ENCODE measurements at regions not wholly inside any gene's neighbourhood (a gene's known extent, or its start where the extent isn't known, plus 50 kb on each side); places are given as distances from the start of the nearest gene placed in this dataset.

DNA sequence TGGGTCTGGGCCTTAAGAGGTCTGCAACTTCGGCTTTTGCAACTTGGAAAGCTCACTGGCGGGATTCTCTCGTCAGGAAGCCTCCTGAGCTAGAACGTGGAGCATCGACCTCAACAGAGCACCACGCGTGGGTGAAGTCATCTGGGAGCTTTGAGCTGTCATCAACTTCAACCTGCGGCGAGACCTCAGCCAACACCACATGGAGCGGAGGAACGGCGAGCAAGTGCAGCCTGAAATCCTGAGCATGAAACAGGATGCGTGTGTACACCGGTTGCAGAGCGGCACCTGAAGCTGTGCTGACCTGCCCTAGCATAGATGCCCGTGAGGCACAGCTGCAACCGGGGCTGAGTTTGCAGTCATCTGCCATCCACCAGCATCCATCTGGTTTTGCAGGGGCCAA is 295.7 kb upstream of the SHH start:
- intact Hi-C loops (cut with DNase I): no loop called here
- H3K9me3 ChIP-seq (ENCODE audit: control insufficient read depth, low read length): no peaks in the 10 kb centered on the region
- no peaks in the 10 kb centered on the region for H3K27me3 ChIP-seq (ENCODE audit: control insufficient read depth, insufficient read depth)
- no peak overlapping the region for H3K4me3 ChIP-seq (ENCODE audit: low read length)
- H3K27ac ChIP-seq (ENCODE audit: low read length): no peak overlapping the region
- no peak for DNase-seq
- no peaks in the 10 kb centered on the region for H3K4me1 ChIP-seq (ENCODE audit: control insufficient read depth, insufficient read depth, low read length)
- ATAC-seq: no peak
- 79% methylated on average over 17 of the region's 17 CpGs for WGBS

DNA sequence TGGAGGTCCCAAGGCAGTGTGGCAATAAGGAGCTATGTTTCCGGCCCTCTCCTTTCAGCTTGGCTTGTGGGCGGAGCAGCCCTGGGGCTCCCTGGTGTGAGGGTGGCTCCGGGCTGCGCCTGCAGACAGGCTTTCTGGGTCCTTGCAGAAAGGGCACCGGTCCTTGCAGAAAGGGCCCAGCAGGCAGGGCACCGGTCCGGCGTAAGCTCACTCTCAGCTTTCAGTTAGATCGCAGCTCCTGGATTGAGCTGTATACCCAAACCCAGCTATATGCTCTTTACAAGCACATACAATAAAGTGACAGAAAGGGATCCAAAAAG is 293.8 kb upstream of the SHH start:
- no peak for ATAC-seq
- intact Hi-C loops (cut with DNase I): no loop called here

DNA sequence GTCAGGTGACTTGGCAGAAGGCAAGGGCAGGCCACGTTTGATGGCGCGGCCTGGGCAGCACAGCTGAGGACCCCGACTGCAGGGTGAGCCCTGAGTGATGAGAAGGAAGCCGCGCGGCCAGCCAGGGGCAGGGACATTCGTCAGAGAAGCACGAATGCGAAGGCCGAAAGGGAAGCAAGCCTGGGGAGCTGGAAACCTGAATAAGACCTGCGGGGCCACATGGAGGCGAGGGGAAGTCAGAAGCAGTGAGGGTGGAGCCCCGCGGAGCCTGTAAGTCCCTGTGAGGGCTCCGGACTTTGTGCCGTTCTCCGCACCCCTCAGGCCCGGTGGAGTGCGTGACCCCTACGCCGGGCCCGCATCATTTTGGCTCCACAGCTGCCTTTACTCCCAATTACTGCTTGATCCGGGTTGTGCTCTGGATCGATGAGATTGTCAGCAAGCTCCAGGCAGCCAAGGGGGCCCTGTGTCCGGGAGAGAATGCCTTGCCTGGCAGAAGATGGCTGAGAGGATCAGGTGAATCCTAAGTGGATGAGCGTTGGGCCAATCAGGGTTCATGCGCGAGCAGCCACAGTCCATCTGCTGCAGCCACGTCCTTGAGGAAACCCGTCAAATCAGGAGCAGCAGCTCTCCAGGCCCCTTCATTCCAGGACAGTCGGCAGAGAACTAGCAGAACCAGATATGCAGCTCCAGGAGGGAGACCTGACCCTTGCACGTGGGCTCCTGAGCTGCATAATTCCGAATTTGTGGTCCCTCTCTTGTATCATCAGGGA is 293.3 kb upstream of the SHH start:
- Histone ChIP-seq H3K4me3 (ENCODE audit: low read length) (no peak overlapping the region), H3K27me3 (ENCODE audit: control insufficient read depth, insufficient read depth) (no peaks in the 10 kb centered on the region), H3K4me1 (ENCODE audit: control insufficient read depth, insufficient read depth, low read length) (no peaks in the 10 kb centered on the region), H3K9me3 (ENCODE audit: control insufficient read depth, low read length) (no peaks in the 10 kb centered on the region), H3K27ac (ENCODE audit: low read length) (no peak overlapping the region)
- 80% methylated on average over 34 of the region's 34 CpGs for WGBS
- ATAC-seq (no peak), DNase-seq (no peak)
- intact Hi-C loops (cut with DNase I): no loop called here

More for the DNA sequence above, 293.8 kb upstream of the SHH start:
- H3K27ac ChIP-seq (ENCODE audit: low read length): no peak overlapping the region
- WGBS: 72% methylated on average over 9 of the region's 9 CpGs
- DNase-seq: no peak
- H3K27me3 ChIP-seq (ENCODE audit: control insufficient read depth, insufficient read depth): no peaks in the 10 kb centered on the region
- no peak overlapping the region for H3K4me3 ChIP-seq (ENCODE audit: low read length)
- no peaks in the 10 kb centered on the region for H3K9me3 ChIP-seq (ENCODE audit: control insufficient read depth, low read length)
- H3K4me1 ChIP-seq (ENCODE audit: control insufficient read depth, insufficient read depth, low read length): no peaks in the 10 kb centered on the region

DNA sequence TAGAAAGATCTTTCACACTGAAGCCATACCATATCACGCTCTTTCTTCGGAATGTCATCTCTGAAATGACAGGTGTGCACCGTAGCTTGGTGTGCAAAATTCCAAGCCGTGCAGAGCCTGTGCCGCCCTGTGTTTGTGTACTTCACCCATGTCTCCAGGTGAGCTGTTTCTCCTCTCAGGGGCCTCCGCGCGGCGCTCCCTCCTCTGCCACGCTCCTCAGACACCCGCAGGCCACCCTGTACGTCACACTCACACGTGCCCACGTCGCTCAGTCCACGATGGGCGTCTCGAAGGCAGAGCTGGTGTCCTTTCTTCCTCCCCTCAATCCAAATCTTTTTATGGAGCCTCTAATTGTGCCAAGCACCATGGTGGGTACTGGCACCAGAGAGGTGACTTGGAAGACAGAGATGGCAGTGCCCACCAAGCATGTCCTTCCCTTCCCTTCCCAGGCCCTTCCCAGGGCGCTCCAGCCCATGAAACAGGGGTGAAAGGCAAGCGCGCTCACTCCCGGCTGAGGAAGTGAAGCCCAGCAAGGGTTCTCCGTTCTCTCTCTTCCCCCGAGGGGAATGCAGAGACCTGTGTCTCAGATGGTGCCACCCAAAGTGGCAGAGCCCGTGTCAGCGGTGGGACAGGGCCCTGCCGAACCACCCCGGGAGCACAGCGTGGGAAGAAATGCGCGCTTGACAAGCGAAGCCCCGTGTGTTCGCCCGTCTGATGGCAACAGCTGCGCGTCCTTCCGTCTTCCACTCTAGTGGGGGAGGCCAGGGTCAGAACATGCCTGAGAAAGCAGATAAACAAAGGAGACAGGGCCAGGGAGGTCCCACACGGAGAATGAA is 292.5 kb upstream of the SHH start:
- H3K4me1 ChIP-seq (ENCODE audit: control insufficient read depth, insufficient read depth, low read length): no peaks in the 10 kb centered on the region
- intact Hi-C loops (cut with DNase I): no loop called here
- H3K27me3 ChIP-seq (ENCODE audit: control insufficient read depth, insufficient read depth): no peaks in the 10 kb centered on the region
- ATAC-seq (no peak), DNase-seq (no peak)
- H3K27ac ChIP-seq (ENCODE audit: low read length): no peak overlapping the region
- H3K4me3 ChIP-seq (ENCODE audit: low read length): no peak overlapping the region
- WGBS: 83% methylated on average over 39 of the region's 39 CpGs
- H3K9me3 ChIP-seq (ENCODE audit: control insufficient read depth, low read length): no peaks in the 10 kb centered on the region

DNA sequence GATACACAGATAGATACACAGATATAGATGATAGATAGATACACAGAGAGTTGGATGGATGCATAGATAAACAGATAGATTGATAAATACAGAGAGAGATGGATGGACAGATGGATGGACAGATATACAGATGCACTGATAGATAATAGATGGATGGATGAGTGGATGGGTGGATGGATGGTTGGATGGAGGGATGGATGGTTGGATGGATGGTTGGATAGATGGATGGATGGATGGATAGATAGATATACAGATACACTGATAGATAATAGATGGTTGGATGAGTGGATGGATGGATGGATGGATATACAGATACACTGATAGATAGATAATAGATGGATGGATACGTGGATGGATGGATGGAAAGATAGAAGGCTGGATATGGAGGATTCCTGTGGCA is 290.0 kb upstream of the SHH start:
- no peak overlapping the region for H3K4me3 ChIP-seq (ENCODE audit: low read length)
- 81% methylated on average over 1 of the region's 1 CpG for WGBS
- H3K27ac ChIP-seq (ENCODE audit: low read length): no peak overlapping the region
- no peaks in the 10 kb centered on the region for H3K4me1 ChIP-seq (ENCODE audit: control insufficient read depth, insufficient read depth, low read length)
- H3K27me3 ChIP-seq (ENCODE audit: control insufficient read depth, insufficient read depth): no peaks in the 10 kb centered on the region
- H3K9me3 ChIP-seq (ENCODE audit: control insufficient read depth, low read length): no peaks in the 10 kb centered on the region
- intact Hi-C loops (cut with DNase I): no loop called here
- ATAC-seq: no peak
- DNase-seq: no peak

DNA sequence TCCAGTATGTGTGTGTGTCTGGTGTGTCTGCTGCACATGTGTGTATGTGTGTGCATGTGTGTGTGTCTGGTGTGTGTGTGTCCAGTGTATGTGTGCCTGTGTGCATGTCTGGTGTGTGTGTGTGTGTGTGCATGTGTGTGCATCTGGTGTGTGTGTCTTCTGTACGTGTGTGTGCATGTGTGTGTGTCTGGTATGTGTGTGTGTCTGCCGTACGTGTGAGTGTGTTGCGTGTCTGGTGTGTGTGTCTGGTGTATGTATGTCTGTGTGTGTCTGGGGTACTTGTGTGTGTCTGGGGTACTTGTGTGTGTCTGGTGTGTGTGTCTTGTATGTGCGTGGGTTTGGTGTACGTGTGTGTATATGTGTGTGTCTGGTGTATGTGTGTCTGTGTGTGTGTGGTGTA is 289.1 kb upstream of the SHH start:
- DNase-seq: no peak
- H3K9me3 ChIP-seq (ENCODE audit: control insufficient read depth, low read length): no peaks in the 10 kb centered on the region
- intact Hi-C loops (cut with DNase I): no loop called here
- WGBS: 94% methylated on average over 6 of the region's 6 CpGs
- ATAC-seq: no peak
- no peak overlapping the region for H3K27ac ChIP-seq (ENCODE audit: low read length)
- H3K4me1 ChIP-seq (ENCODE audit: control insufficient read depth, insufficient read depth, low read length): no peaks in the 10 kb centered on the region
- H3K27me3 ChIP-seq (ENCODE audit: control insufficient read depth, insufficient read depth): no peaks in the 10 kb centered on the region
- H3K4me3 ChIP-seq (ENCODE audit: low read length): no peak overlapping the region

DNA sequence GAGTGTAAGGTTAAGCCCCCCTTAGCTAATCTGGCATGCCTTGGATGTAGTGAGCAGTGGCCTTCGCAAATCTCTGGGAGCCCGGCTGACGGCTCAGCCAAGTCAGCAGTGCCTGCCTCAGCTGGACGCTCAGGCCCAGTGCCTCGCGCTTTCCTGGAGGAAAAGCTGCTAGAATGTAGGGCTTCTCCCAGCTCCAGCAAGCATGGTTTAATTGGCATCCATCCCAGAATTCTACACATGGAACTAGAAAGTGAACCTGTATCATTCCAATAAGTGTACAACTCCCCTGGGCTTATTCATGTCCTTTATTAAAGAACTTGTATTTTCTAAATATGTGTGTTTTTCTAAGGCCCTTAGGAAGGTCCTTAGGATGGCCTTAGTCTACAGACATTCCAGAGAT is 287.8 kb upstream of the SHH start:
- intact Hi-C loops (cut with DNase I): no loop called here
- ATAC-seq (no peak), DNase-seq (no peak)
- Histone ChIP-seq H3K9me3 (ENCODE audit: control insufficient read depth, low read length) (no peaks in the 10 kb centered on the region), H3K4me1 (ENCODE audit: control insufficient read depth, insufficient read depth, low read length) (no peaks in the 10 kb centered on the region), H3K4me3 (ENCODE audit: low read length) (no peak overlapping the region), H3K27ac (ENCODE audit: low read length) (no peak overlapping the region), H3K27me3 (ENCODE audit: control insufficient read depth, insufficient read depth) (no peaks in the 10 kb centered on the region)
- 47% methylated on average over 6 of the region's 6 CpGs for WGBS

DNA sequence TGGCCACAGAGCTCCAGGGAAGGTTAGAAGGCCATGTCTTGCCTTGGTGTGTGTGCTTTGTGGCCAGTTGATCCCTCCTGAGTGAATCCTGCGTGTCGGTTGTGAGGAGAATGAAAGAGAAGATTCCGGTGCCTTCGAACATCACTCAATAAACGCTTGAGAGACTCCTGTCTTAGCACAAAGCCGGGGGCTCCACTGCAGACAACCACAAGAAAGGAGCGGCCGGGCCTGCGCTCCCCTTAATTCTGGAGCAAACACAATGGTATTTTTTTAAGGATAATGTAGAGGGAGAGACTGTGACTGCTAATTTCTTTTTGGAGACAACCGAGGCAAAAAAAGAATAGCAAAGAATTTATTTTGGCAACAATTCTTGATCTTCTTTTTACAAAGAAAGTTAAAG is 286.8 kb upstream of the SHH start:
- no peak overlapping the region for H3K27ac ChIP-seq (ENCODE audit: low read length)
- ATAC-seq: no peak
- H3K9me3 ChIP-seq (ENCODE audit: control insufficient read depth, low read length): no peaks in the 10 kb centered on the region
- no peak for DNase-seq
- no peaks in the 10 kb centered on the region for H3K27me3 ChIP-seq (ENCODE audit: control insufficient read depth, insufficient read depth)
- no peaks in the 10 kb centered on the region for H3K4me1 ChIP-seq (ENCODE audit: control insufficient read depth, insufficient read depth, low read length)
- intact Hi-C loops (cut with DNase I): no loop called here
- WGBS: 85% methylated on average over 10 of the region's 10 CpGs
- no peak overlapping the region for H3K4me3 ChIP-seq (ENCODE audit: low read length)

DNA sequence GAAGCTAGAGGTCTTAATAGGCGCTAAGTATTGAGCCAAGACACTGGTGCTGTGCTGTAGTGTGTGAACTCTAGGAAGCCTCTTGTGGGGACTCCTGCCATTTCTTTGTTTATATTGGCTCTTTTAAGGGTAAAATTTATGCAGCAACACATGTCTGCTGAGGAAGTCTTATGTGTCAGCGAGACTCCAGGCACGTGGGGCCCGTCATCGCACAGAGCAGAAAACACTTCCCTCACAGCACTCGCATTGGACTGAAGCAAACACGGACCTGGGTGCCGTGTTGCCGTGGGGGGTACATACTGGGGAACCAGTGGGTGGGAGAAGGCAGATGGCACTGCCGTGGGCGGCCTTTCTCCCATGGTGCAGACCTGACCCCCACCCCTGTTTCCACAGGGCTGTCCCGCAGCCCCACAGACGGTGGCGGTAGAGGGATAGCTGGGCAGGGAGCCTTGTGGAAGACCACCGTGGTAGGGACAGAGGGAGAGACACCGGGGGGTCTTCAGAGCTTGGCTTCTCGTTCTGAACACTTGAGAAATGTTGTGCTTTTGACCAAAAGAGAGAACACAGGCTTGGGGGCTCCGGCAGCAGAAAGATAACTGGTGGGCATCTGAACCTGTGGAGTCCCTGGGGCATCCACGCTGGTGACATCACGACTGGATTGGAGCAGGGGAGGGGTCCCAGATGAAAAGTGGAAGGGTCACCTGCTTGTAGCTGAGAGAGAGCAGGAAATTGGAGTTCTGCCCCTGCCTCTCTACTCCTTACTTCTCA is 284.7 kb upstream of the SHH start:
- Histone ChIP-seq H3K9me3 (ENCODE audit: control insufficient read depth, low read length) (no peaks in the 10 kb centered on the region), H3K27me3 (ENCODE audit: control insufficient read depth, insufficient read depth) (no peaks in the 10 kb centered on the region), H3K4me3 (ENCODE audit: low read length) (no peak overlapping the region), H3K4me1 (ENCODE audit: control insufficient read depth, insufficient read depth, low read length) (no peaks in the 10 kb centered on the region), H3K27ac (ENCODE audit: low read length) (no peak overlapping the region)
- ATAC-seq (peak in 1 of 2 donors; percentile 36), DNase-seq (no peak)
- WGBS: 62% methylated on average over 20 of the region's 20 CpGs
- intact Hi-C loops (cut with DNase I): no loop called here

DNA sequence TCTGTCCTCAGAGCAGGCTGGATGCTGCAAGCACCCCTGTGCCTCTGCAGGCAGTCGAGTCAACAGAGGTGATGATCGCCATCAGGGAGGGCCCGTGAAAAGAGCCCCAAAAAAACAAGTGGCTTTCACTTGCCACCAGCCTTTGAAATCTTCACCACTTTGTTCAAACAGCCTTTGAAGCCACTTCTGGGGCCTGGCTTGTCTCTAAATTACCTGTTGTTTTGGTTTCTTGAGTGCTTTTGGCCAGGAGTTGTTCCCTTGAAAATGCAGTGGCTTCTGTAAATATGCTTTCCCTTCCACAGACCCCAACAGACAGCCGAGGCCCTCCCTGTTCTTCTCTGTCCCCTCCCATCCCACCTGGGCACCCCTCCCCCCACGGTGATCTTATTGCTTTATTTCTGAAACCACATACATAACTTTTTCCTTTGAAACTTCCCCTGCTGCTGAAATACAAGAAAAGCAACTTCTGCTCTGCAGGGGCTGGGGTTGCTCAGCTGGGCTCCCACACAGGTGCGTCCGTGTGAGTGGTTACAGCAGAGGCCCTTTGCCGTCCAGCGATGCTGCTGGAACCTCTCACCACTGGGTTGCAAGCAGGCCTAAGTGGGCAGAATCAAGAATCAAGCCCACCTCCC is 283.8 kb upstream of the SHH start:
- DNase-seq: no peak
- Histone ChIP-seq H3K9me3 (ENCODE audit: control insufficient read depth, low read length) (no peaks in the 10 kb centered on the region), H3K27me3 (ENCODE audit: control insufficient read depth, insufficient read depth) (no peaks in the 10 kb centered on the region), H3K27ac (ENCODE audit: low read length) (no peak overlapping the region), H3K4me3 (ENCODE audit: low read length) (no peak overlapping the region), H3K4me1 (ENCODE audit: control insufficient read depth, insufficient read depth, low read length) (no peaks in the 10 kb centered on the region)
- WGBS: 66% methylated on average over 9 of the region's 9 CpGs
- ATAC-seq: no peak
- intact Hi-C loops (cut with DNase I): no loop called here
